Endothelial cell of umbilical vein (primary cell): ENCODE measurements at regions not wholly inside any gene's neighbourhood (a gene's known extent, or its start where the extent isn't known, plus 50 kb on each side); places are given as distances from the start of the nearest gene placed in this dataset.

Source experiments
- EZH2 ChIP-seq: IDR thresholded peaks from 2 replicates; pipeline ENCODE4 v1.6.1; 2012; ENCODE audit warnings: borderline replicate concordance, low read depth, mild to moderate bottlenecking, moderate library complexity, low read length, inconsistent platforms; ENCODE audit not compliant: severe bottlenecking
- FOS ChIP-seq: IDR thresholded peaks from 2 replicates; pipeline ENCODE4 v1.6.1; 2011; ENCODE audit warnings: mild to moderate bottlenecking, low read length, moderate library complexity, borderline replicate concordance; ENCODE audit not compliant: insufficient read depth
- JUN ChIP-seq: IDR thresholded peaks from 2 replicates; pipeline ENCODE4 v1.6.1; 2011; ENCODE audit warnings: borderline replicate concordance, low read depth; ENCODE audit not compliant: insufficient read length, insufficient read depth
- MYC ChIP-seq: IDR thresholded peaks from one replicate; pipeline ENCODE4 v1.6.1; 2011; ENCODE audit warnings: mild to moderate bottlenecking, low read depth, low read length
- POLR2A ChIP-seq: IDR thresholded peaks from 2 replicates; pipeline ENCODE4 v1.6.1; 2012; ENCODE audit warnings: low read depth, mild to moderate bottlenecking, control low read depth, low read length
- POLR2AphosphoS5 ChIP-seq: IDR thresholded peaks from 2 replicates; pipeline ENCODE4 v1.6.1; 2012; ENCODE audit warnings: low read depth, mild to moderate bottlenecking, control low read depth, low read length, moderate library complexity; ENCODE audit not compliant: insufficient read depth
- TF ChIP-seq, protein P1 (sequence below), 2 donors: IDR thresholded peaks; 1 replicate in 1 of 2; 2 replicates in 1 of 2; pipeline ENCODE4 v1.5.1; 2011; ENCODE audit warnings: low read length in 2 of 2, mild to moderate bottlenecking in 2 of 2, moderate library complexity in 2 of 2, control low read depth in 1 of 2, inconsistent platforms in 1 of 2, low read depth in 1 of 2; ENCODE audit not compliant: insufficient read depth in 1 of 2; ENCODE audit errors: extremely low read depth in 1 of 2
- TF ChIP-seq, protein P2 (sequence below): IDR thresholded peaks from 2 replicates; pipeline ENCODE4 v1.6.1; 2011; ENCODE audit not compliant: insufficient read depth, insufficient read length

DNA sequence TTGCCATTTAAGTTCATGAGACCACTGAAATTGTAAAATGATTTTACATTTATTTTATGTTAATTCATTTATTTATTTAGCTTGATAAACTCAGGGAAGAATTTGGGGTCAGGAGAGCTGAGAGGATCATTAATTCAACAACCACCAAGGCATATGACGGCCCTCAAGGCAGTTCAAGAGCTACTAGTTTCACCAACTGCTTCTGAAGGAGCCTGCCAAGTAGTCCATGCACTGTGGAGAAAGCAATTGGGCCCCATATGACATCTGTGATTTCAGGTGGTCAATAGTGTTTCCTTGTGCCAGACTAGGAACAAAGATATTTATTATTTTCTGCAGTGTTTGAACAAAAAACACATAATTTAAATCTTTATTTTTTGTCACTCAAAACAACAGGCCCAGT, 236.4 kb downstream of the CASP12 start:
- TF ChIP-seq, protein P1, sequence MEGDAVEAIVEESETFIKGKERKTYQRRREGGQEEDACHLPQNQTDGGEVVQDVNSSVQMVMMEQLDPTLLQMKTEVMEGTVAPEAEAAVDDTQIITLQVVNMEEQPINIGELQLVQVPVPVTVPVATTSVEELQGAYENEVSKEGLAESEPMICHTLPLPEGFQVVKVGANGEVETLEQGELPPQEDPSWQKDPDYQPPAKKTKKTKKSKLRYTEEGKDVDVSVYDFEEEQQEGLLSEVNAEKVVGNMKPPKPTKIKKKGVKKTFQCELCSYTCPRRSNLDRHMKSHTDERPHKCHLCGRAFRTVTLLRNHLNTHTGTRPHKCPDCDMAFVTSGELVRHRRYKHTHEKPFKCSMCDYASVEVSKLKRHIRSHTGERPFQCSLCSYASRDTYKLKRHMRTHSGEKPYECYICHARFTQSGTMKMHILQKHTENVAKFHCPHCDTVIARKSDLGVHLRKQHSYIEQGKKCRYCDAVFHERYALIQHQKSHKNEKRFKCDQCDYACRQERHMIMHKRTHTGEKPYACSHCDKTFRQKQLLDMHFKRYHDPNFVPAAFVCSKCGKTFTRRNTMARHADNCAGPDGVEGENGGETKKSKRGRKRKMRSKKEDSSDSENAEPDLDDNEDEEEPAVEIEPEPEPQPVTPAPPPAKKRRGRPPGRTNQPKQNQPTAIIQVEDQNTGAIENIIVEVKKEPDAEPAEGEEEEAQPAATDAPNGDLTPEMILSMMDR (IDR thresholded peaks at IDR 0.05; ENCODE audit: extremely low read depth in 1 of 2, insufficient read depth in 1 of 2, low read depth in 1 of 2, low read length in 2 of 2) = no peak
- TF ChIP-seq POLR2A = no peak
- TF ChIP-seq POLR2AphosphoS5 = no peak
- TF ChIP-seq, protein P2, sequence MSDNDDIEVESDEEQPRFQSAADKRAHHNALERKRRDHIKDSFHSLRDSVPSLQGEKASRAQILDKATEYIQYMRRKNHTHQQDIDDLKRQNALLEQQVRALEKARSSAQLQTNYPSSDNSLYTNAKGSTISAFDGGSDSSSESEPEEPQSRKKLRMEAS = no peak
- no peak for TF ChIP-seq EZH2
- no peak for TF ChIP-seq MYC
- TF ChIP-seq FOS = no peak
- no peak for TF ChIP-seq JUN
